Dendritic cell treated with granulocyte-macrophage colony-stimulating factor and Interleukin-4, amounts not matched to agents 40 ng/mL and 50 ng/mL, for 4 days (primary cell): ENCODE measurements at regions not wholly inside any gene's neighbourhood (a gene's known extent, or its start where the extent isn't known, plus 50 kb on each side); places are given as distances from the start of the nearest gene placed in this dataset.

Experiments used
- H3K27ac Mint-ChIP-seq: one replicate; pipeline ENCODE4 v1.8.0; 2022; ENCODE audit warnings: mild to moderate bottlenecking, mixed read lengths
- H3K27me3 Mint-ChIP-seq: one replicate; pipeline ENCODE4 v1.8.0; 2022; ENCODE audit warnings: mild to moderate bottlenecking, mixed read lengths
- H3K36me3 Mint-ChIP-seq: one replicate; pipeline ENCODE4 v1.8.0; 2022; ENCODE audit warnings: low read depth, mixed read lengths
- H3K4me1 Mint-ChIP-seq: one replicate; pipeline ENCODE4 v1.8.0; 2022; ENCODE audit warnings: low read depth, mixed read lengths
- H3K4me3 Mint-ChIP-seq: one replicate; pipeline ENCODE4 v1.8.0; 2022; ENCODE audit warnings: mild to moderate bottlenecking, moderate library complexity, mixed read lengths
- H3K9me3 Mint-ChIP-seq: one replicate; pipeline ENCODE4 v1.8.0; 2022; ENCODE audit warnings: mixed read lengths
- intact Hi-C: fragments of 100-400 bp; cut with micrococcal nuclease; formaldehyde crosslinking; loops from one replicate; pipeline ENCODE4 v1.15.0; 2022

DNA sequence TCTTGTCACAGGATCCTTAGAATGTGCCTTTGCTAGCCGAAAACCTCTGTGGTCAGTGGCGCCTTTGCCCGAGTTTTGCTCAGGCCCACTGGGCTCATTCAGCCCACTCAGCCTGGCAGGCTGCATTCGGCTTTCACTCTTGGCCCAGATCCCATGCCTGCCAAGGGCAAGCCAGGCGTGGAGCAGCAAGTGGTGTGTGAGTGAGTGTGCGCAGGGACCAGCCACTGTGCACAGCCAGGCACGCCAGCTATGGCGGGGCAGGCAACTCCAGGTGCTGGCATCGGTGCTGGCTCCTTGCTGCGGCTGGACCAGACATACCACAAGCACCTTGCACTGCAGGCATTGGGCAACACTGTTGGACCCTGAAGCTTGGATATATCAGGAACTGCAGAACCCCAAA is 1145.1 kb upstream of the NCAM2 start:
- Mint-ChIP-seq H3K36me3 (no peaks in the 10 kb centered on the region), H3K27ac (no peak overlapping the region), H3K4me1 (no peaks in the 10 kb centered on the region), H3K9me3 (peaks cover 37% of the 10 kb centered on the region), H3K4me3 (no peak overlapping the region), H3K27me3 (no peaks in the 10 kb centered on the region)
- intact Hi-C loops: no loop called here

DNA sequence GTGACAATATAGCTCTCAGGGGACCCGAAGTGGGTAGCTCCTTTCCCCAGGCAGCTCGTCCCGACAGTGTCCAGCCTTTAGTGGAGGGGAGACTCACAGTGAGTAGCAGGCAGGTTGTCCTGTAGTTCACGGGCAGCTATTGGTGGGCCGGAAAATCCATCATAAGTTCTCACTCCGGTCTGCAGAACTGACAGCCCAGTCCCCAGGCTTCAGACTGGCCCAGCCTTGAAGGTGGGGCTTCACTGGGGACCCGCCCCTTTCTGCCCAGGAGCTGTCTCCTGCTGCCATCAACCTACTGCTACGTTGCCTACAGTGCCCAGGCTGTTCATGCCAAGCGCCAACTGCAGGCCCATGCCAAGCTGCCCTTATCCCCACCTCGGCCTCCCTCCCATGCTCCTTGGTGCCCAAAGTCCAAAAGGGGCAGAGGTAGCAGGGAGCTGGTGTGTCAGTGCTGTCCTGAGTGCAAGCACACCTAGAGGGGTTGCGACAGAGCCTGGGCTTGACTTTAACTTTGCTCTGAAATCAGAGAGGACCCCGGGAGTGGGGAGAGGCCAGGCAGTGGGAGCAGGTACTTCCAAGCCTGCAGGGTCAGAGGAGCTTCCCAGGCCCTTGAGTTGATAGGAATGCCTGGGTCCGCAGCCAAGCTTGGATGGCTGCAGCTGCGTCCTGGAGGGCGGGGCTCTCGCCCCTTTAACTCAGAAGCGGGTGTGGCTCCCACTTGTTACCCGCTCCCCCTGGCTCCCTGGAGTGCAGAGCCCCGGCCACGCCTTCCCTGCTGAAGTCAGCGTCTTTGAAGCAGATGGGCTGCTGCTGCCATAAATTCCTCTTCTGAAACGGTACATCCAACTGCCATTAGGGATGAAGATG is 1144.3 kb upstream of the NCAM2 start:
- Mint-ChIP-seq H3K27me3 (no peaks in the 10 kb centered on the region), H3K27ac (no peak overlapping the region), H3K9me3 (peaks cover 37% of the 10 kb centered on the region), H3K4me1 (no peaks in the 10 kb centered on the region), H3K36me3 (no peaks in the 10 kb centered on the region), H3K4me3 (no peak overlapping the region)
- intact Hi-C loops: no loop called here

DNA sequence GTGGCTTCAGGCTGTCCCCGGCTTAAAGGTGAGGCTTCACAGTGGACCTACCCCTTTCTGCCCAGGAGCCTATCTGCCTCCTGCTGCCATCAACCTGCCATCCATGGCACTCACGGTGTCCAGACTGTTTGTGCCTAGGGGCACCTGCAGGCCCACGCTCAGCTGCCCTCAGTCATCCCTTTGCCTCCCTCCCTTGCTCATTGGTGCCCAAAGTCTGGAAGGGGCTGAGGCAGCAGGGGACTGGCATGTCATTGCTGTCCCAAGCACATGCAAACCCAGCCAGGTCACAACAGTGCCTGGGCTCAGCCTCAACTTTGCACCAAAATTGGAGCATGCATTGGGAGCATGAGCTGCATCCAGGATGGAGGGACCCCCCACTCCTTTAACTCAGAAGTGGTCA is 1142.7 kb upstream of the NCAM2 start:
- peaks cover 37% of the 10 kb centered on the region for H3K9me3 Mint-ChIP-seq
- no peaks in the 10 kb centered on the region for H3K27me3 Mint-ChIP-seq
- no peaks in the 10 kb centered on the region for H3K4me1 Mint-ChIP-seq
- H3K36me3 Mint-ChIP-seq: no peaks in the 10 kb centered on the region
- no peak overlapping the region for H3K4me3 Mint-ChIP-seq
- H3K27ac Mint-ChIP-seq: no peak overlapping the region
- intact Hi-C loops: no loop called here

DNA sequence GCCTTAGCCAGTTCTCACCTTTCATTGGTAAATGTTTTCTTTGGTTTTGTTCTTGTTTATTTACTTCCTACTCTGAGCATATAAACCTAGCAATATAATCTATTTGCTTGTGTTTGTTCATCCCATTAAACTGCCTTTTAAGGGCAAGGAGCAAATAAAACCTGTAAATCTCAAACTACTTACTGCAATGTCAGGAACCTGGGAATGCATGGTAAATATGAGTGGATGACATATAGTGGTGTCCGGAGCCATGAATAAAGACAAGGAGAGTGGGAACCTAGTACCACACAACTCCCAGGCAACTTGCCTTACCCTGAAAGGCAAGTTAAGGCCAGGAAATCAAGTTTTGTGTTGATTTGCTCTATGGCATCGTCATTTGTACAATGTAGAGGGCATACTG is 1133.7 kb upstream of the NCAM2 start:
- Mint-ChIP-seq H3K36me3 (no peaks in the 10 kb centered on the region), H3K27ac (no peak overlapping the region), H3K4me1 (no peaks in the 10 kb centered on the region), H3K4me3 (no peak overlapping the region), H3K27me3 (no peaks in the 10 kb centered on the region), H3K9me3 (no peaks in the 10 kb centered on the region)
- intact Hi-C loops: no loop called here

DNA sequence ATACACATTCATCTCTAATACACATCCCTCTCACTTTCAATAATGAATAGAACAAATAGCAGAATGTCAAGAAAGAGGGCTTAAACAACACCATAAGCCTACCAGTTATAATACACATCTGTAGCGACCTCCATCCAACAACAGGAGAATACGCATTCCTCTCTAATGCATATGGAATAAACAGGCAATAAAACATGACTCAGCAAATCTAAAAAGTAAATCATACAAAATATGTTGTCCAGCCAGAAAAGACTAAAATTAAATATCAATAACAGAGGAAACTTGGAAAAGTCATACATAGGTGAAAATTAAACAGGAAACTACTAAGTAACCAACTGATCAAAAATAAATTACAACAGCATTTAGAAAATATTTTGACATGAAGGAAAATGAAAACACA is 1127.5 kb upstream of the NCAM2 start:
- H3K4me1 Mint-ChIP-seq: no peaks in the 10 kb centered on the region
- H3K36me3 Mint-ChIP-seq: no peaks in the 10 kb centered on the region
- H3K9me3 Mint-ChIP-seq: peaks cover 11% of the 10 kb centered on the region
- no peak overlapping the region for H3K27ac Mint-ChIP-seq
- no peaks in the 10 kb centered on the region for H3K27me3 Mint-ChIP-seq
- intact Hi-C loops: no loop called here
- no peak overlapping the region for H3K4me3 Mint-ChIP-seq

- peaks cover 11% of the 10 kb centered on the region for H3K9me3 Mint-ChIP-seq
- H3K36me3 Mint-ChIP-seq: no peaks in the 10 kb centered on the region
- intact Hi-C loops: no loop called here
- no peaks in the 10 kb centered on the region for H3K4me1 Mint-ChIP-seq
- H3K27ac Mint-ChIP-seq: no peak overlapping the region
- no peaks in the 10 kb centered on the region for H3K27me3 Mint-ChIP-seq
- no peak overlapping the region for H3K4me3 Mint-ChIP-seq
These were observed 1123.7 kb upstream of the NCAM2 start for GRCh38 chr21:19874521-19874920.

DNA sequence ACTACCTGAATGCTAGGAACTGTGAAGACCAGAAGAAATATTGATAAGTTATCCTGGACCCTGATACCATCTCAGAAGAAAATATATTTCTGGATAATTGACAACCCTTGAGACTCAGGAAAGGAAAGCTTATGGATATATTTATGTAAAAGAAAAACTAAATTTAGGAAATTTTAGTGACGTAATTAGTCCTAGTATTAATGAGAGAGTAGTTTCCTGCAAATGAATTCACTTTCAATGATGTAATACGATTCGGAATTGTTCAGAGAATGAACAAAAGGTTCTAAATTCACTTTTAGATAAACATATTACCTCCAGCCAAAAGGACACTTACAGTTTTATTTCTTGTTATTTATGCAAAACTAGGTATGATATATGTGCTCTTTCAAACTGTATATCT is 1120.1 kb upstream of the NCAM2 start:
- Mint-ChIP-seq H3K27ac (no peak overlapping the region), H3K4me3 (no peak overlapping the region), H3K36me3 (no peaks in the 10 kb centered on the region), H3K9me3 (no peaks in the 10 kb centered on the region), H3K27me3 (no peaks in the 10 kb centered on the region), H3K4me1 (no peaks in the 10 kb centered on the region)
- intact Hi-C loops: no loop called here

- H3K4me1 Mint-ChIP-seq: no peaks in the 10 kb centered on the region
- no peak overlapping the region for H3K4me3 Mint-ChIP-seq
- H3K9me3 Mint-ChIP-seq: peaks cover 50% of the 10 kb centered on the region
- intact Hi-C loops: no loop called here
- H3K27me3 Mint-ChIP-seq: no peaks in the 10 kb centered on the region
- H3K36me3 Mint-ChIP-seq: no peaks in the 10 kb centered on the region
- H3K27ac Mint-ChIP-seq: no peak overlapping the region
These were observed 1098.6 kb upstream of the NCAM2 start for GRCh38 chr21:19899645-19900044.

- Mint-ChIP-seq H3K4me3 (no peak overlapping the region), H3K9me3 (peaks cover 50% of the 10 kb centered on the region), H3K36me3 (no peaks in the 10 kb centered on the region)
These were observed 1098.1 kb upstream of the NCAM2 start for GRCh38 chr21:19900149-19900548.

GRCh38 chr21:19908390-19908789 is 1089.8 kb upstream of the NCAM2 start:
- no peak overlapping the region for H3K27ac Mint-ChIP-seq
- no peaks in the 10 kb centered on the region for H3K4me1 Mint-ChIP-seq
- H3K27me3 Mint-ChIP-seq: no peaks in the 10 kb centered on the region
- no peaks in the 10 kb centered on the region for H3K36me3 Mint-ChIP-seq
- H3K9me3 Mint-ChIP-seq: no peaks in the 10 kb centered on the region
- H3K4me3 Mint-ChIP-seq: no peak overlapping the region
- intact Hi-C loops: no loop called here

More at GRCh38 chr21:19900149-19900548, 1098.1 kb upstream of the NCAM2 start:
- intact Hi-C loops: no loop called here
- Mint-ChIP-seq H3K4me1 (no peaks in the 10 kb centered on the region), H3K27me3 (no peaks in the 10 kb centered on the region), H3K27ac (no peak overlapping the region)

DNA sequence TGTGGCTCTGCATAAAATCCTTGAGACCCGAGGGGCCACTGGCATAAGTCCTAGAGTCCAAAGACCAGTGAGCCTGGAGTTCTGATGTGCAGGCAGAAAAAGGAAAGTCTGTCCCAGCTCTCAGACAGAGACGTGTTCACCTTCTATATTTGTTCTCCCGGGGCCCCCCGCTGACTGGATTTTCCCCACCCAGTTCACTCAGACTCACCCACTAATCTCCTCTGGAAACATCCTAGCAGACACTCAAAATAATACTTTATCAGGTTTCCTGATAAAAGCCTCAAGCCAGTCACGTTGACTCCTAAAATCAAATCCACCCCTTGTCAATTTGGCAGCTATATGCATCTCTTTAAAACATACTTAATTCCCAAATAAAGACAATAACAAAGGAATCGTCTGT is 1084.2 kb upstream of the NCAM2 start:
- H3K4me1 Mint-ChIP-seq: no peaks in the 10 kb centered on the region
- H3K9me3 Mint-ChIP-seq: no peaks in the 10 kb centered on the region
- H3K4me3 Mint-ChIP-seq: no peak overlapping the region
- intact Hi-C loops: no loop called here
- no peak overlapping the region for H3K27ac Mint-ChIP-seq
- H3K36me3 Mint-ChIP-seq: no peaks in the 10 kb centered on the region
- no peaks in the 10 kb centered on the region for H3K27me3 Mint-ChIP-seq

DNA sequence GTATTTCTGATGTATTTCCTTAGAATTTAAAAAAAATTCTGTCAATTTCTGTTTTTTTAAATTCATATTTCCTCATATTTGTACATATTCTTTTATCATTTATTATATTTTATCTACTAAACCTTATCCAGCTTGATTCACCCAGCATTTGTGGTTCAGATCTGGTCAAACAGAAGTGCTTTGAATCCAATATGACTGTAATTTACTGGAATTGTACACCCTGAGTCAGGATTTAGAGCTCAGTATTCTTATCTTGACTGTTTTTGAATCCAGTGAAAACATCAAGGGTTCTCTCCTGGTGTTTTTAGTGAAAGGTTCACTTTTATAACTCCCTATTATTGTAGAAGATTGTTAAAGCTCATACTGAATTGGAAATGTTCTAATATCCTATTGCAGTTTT is 1077.0 kb upstream of the NCAM2 start:
- Mint-ChIP-seq H3K9me3 (peaks cover 6% of the 10 kb centered on the region), H3K36me3 (no peaks in the 10 kb centered on the region), H3K4me1 (no peaks in the 10 kb centered on the region), H3K27me3 (no peaks in the 10 kb centered on the region), H3K4me3 (no peak overlapping the region), H3K27ac (no peak overlapping the region)
- intact Hi-C loops: no loop called here

- Mint-ChIP-seq H3K27ac (no peak overlapping the region), H3K27me3 (no peaks in the 10 kb centered on the region)
- intact Hi-C loops: no loop called here
These were observed 1076.1 kb upstream of the NCAM2 start for GRCh38 chr21:19922122-19922521.

GRCh38 chr21:19935467-19935866 is 1062.7 kb upstream of the NCAM2 start:
- intact Hi-C loops: no loop called here
- no peak overlapping the region for H3K4me3 Mint-ChIP-seq
- H3K4me1 Mint-ChIP-seq: no peaks in the 10 kb centered on the region
- no peaks in the 10 kb centered on the region for H3K27me3 Mint-ChIP-seq
- H3K9me3 Mint-ChIP-seq: peaks cover 26% of the 10 kb centered on the region
- H3K27ac Mint-ChIP-seq: no peak overlapping the region
- H3K36me3 Mint-ChIP-seq: no peaks in the 10 kb centered on the region

More at GRCh38 chr21:19922122-19922521, 1076.1 kb upstream of the NCAM2 start:
- no peaks in the 10 kb centered on the region for H3K4me1 Mint-ChIP-seq
- H3K36me3 Mint-ChIP-seq: no peaks in the 10 kb centered on the region
- peaks cover 6% of the 10 kb centered on the region for H3K9me3 Mint-ChIP-seq
- no peak overlapping the region for H3K4me3 Mint-ChIP-seq

- H3K4me3 Mint-ChIP-seq: no peak overlapping the region
- H3K27me3 Mint-ChIP-seq: no peaks in the 10 kb centered on the region
- no peaks in the 10 kb centered on the region for H3K36me3 Mint-ChIP-seq
- H3K27ac Mint-ChIP-seq: no peak overlapping the region
- peaks cover 28% of the 10 kb centered on the region for H3K9me3 Mint-ChIP-seq
- intact Hi-C loops: no loop called here
- no peaks in the 10 kb centered on the region for H3K4me1 Mint-ChIP-seq
These were observed 1060.6 kb upstream of the NCAM2 start for GRCh38 chr21:19937619-19938018.
